ENCODE measurements at regions not wholly inside any gene's neighbourhood (a gene's known extent, or its start where the extent isn't known, plus 50 kb on each side); places are given as distances from the start of the nearest gene placed in this dataset.
"Not testable (repeated sequence)": the region's sequence is repeated elsewhere in the genome, so short reads cannot be mapped to it uniquely, and the experiment has no call there.

GRCh38 chrX:1903236-1903935 lies 288.5 kb downstream of the ASMT start:
- DNase-seq (ENCODE audit: low read depth), result peak; percentile 67

- DNase-seq (ENCODE audit: low read depth), result no peak
Measured at GRCh38 chrX:1904663-1905218, 289.9 kb downstream of the ASMT start.

- DNase-seq (ENCODE audit: low read depth), result no peak
Measured at GRCh38 chrX:1906028-1906427, 291.2 kb downstream of the ASMT start.

GRCh38 chrX:1908996-1909395 lies 294.1 kb downstream of the ASMT start:
- DNase-seq (ENCODE audit: low read depth), result not testable (repeated sequence)

GRCh38 chrX:1909419-1910206 lies 294.8 kb downstream of the ASMT start:
- no peak for DNase-seq (ENCODE audit: low read depth)

GRCh38 chrX:1910207-1910470 lies 295.3 kb downstream of the ASMT start:
- no peak for DNase-seq (ENCODE audit: low read depth)

- no peak for DNase-seq (ENCODE audit: low read depth)
Measured at GRCh38 chrX:1911401-1912128, 296.7 kb downstream of the ASMT start.

GRCh38 chrX:1912193-1912592 lies 297.3 kb downstream of the ASMT start:
- no peak for DNase-seq (ENCODE audit: low read depth)

GRCh38 chrX:1914606-1915365 lies 299.9 kb downstream of the ASMT start:
- no peak for DNase-seq (ENCODE audit: low read depth)

- no peak for DNase-seq (ENCODE audit: low read depth)
Measured at GRCh38 chrX:1918780-1919179, 303.9 kb downstream of the ASMT start.

GRCh38 chrX:1925053-1925481 lies 310.2 kb downstream of the ASMT start:
- DNase-seq (ENCODE audit: low read depth), result no peak

- DNase-seq (ENCODE audit: low read depth), result no peak
Measured at GRCh38 chrX:1928805-1929204, 313.9 kb downstream of the ASMT start.

- DNase-seq (ENCODE audit: low read depth), result peak; percentile 16
Measured at GRCh38 chrX:1932231-1932630, 317.4 kb downstream of the ASMT start.

- DNase-seq (ENCODE audit: low read depth), result no peak
Measured at GRCh38 chrX:1933964-1934363, 319.1 kb downstream of the ASMT start.

- DNase-seq (ENCODE audit: low read depth), result no peak
Measured at GRCh38 chrX:1935805-1936204, 320.9 kb downstream of the ASMT start.

GRCh38 chrX:1938190-1938589 lies 323.3 kb downstream of the ASMT start:
- no peak for DNase-seq (ENCODE audit: low read depth)

- no peak for DNase-seq (ENCODE audit: low read depth)
Measured at GRCh38 chrX:1941321-1941720, 326.5 kb downstream of the ASMT start.

- no peak for DNase-seq (ENCODE audit: low read depth)
Measured at GRCh38 chrX:1945879-1946278, 331.0 kb downstream of the ASMT start.

- DNase-seq (ENCODE audit: low read depth), result no peak
Measured at GRCh38 chrX:1946974-1947373, 332.1 kb downstream of the ASMT start.
